LNCaP clone FGC (cell line): ENCODE measurements at regions not wholly inside any gene's neighbourhood (a gene's known extent, or its start where the extent isn't known, plus 50 kb on each side); places are given as distances from the start of the nearest gene placed in this dataset.

ENCODE experiments used
- DNase-seq: peaks from one replicate; pipeline ENCODE4 v3.0.0-alpha.2; 2011; ENCODE audit warnings: low read depth
- H3K4me3 ChIP-seq: 2 replicates; pipeline ENCODE4 v1.5.1; 2011; ENCODE audit warnings: mild to moderate bottlenecking, low read depth, low read length, control low read depth
- TF ChIP-seq, protein P1 (sequence below): IDR thresholded peaks from 2 replicates; pipeline ENCODE4 v1.5.1; 2012; ENCODE audit warnings: mild to moderate bottlenecking; ENCODE audit not compliant: control insufficient read depth, insufficient read depth; ENCODE audit errors: extremely low read depth

DNA sequence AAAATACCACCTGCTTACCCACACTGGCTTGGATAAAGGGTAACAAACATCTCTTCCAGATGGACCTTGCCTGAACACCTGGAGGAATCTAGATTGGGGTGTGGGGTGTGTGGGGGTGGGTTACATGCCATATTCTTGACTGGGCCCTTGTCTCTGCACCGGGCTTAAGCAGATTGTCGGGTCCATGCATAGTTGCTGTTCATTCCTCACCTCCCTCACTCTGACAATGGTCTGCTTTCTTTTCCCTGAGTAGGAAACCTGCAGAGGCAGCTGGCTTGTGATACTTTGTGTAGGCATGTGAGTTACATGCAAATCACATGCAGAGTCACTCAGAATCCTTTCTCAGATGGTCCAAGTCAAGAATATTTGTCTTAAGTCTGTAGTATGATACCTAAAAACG, 112.8 kb upstream of the GLS start:
- TF ChIP-seq, protein P1, sequence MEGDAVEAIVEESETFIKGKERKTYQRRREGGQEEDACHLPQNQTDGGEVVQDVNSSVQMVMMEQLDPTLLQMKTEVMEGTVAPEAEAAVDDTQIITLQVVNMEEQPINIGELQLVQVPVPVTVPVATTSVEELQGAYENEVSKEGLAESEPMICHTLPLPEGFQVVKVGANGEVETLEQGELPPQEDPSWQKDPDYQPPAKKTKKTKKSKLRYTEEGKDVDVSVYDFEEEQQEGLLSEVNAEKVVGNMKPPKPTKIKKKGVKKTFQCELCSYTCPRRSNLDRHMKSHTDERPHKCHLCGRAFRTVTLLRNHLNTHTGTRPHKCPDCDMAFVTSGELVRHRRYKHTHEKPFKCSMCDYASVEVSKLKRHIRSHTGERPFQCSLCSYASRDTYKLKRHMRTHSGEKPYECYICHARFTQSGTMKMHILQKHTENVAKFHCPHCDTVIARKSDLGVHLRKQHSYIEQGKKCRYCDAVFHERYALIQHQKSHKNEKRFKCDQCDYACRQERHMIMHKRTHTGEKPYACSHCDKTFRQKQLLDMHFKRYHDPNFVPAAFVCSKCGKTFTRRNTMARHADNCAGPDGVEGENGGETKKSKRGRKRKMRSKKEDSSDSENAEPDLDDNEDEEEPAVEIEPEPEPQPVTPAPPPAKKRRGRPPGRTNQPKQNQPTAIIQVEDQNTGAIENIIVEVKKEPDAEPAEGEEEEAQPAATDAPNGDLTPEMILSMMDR, result no peak
- DNase-seq, result no peak
- no peak overlapping the region for H3K4me3 ChIP-seq

DNA sequence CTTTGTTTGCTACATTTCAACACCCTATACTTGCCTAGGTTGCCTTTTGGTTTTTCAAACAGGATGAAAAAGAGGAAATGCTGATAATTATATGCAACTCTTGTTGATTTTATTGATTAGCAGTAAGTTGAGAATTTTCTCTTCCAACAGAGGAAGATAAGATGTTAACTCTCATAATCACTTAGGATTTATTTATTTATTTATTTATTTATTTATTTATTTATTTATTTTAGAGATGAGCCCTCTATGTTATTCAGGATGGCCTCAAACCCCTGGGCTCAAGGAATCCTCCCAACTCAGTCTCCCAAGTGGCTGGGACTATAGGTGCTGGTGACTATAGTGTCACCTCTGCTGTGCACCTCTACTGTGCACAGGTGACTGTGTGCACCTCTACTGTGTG, 111.4 kb upstream of the GLS start:
- H3K4me3 ChIP-seq, result no peak overlapping the region
- no peak for DNase-seq
- TF ChIP-seq, protein P1, result no peak

DNA sequence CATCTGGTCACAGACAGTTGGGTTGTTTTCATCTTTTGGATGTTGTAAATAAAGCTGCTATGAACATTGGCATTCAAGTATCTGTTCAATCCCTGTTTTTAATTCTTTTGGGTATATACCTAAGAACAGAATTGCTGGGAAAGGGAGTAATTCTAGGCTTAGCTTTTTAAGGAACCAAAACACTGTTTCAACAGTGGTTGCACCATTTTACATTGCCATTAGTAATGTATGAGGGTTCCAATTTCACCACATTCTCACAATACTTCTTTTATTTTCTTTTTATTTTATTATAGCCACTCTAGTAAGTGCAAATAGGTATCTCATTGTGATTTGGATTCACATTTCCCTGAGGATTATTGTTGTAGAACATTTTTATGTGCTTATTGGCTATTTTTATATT, 108.9 kb upstream of the GLS start:
- no peak for DNase-seq
- no peak overlapping the region for H3K4me3 ChIP-seq
- TF ChIP-seq, protein P1, result no peak

DNA sequence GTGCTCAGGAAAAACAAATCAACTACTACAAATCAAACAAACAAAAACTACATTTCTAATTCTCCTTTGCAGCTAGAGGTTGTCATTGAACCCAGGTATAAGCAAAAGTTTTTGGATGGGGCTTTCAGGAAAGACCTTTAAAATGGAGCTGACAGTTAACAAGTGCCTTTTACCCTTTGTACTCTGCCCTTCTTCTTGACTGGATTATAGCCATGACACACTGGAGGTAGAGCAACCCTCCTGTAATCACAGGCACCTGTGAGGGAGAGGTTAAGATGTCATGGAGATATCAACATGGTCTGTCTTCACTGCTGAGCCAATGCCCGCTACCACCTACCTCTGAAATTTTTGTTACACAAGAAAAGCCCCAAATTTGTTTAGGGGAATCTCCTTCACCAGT, 100.0 kb upstream of the GLS start:
- TF ChIP-seq, protein P1, result no peak
- H3K4me3 ChIP-seq, result no peak overlapping the region
- DNase-seq, result no peak

DNA sequence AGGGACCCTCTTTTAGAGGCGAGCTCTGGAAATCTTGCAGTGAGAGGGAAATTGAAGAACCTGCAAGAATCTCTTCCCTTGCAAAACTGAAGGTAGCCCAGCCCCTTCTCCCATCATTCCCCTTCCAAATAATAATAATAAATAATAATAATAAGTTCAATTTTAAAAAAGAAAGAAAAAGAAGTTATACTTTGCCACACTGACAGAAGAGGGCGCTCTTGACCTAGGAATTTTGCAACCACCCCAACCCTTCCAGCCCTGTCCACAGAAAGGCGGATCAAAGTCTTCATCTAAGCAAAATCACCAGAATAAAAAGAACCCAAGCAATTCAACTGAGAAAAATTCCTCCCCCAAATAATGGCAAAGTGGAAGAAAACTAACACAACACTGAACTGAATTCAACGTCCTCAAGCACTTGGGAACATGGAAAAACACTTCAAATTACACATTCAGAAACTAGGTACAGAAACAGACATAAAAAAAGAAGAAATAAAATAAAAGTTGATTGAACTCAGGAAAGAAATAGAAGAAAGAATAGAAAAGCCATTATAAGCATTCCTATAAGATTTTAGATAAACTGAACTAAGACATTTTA, 98.9 kb upstream of the GLS start:
- H3K4me3 ChIP-seq, result no peak overlapping the region
- DNase-seq, result no peak
- TF ChIP-seq, protein P1, result peak; percentile 54

DNA sequence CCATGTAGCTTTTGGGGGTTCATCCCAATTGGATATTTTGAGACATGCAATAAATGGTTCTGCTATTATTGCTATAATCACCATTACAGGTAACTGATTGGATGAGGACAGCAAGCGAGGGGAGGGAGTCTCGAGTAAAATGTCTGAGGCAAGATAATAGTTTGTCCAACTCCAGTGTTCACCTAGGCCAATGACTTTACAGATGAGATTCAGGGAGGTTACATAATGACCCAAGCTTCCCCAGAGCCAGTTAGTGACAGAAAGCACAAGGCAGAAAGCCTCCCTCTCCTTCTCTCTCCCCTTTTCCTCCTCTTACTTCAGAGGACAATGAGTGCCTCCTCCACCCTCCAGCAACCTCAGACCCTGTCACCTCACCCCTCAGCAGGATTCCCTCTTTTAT, 98.4 kb upstream of the GLS start:
- H3K4me3 ChIP-seq, result no peak overlapping the region
- TF ChIP-seq, protein P1, result no peak
- no peak for DNase-seq
